ENCODE measurements at regions not wholly inside any gene's neighbourhood (a gene's known extent, or its start where the extent isn't known, plus 50 kb on each side); places are given as distances from the start of the nearest gene placed in this dataset.
"Not testable (repeated sequence)": the region's sequence is repeated elsewhere in the genome, so short reads cannot be mapped to it uniquely, and the experiment has no call there.

- no peak for DNase-seq (ENCODE audit: low spot score)
Observed at GRCh38 chr2:236991874-236992273, 93.8 kb upstream of the COPS8 start.

DNA sequence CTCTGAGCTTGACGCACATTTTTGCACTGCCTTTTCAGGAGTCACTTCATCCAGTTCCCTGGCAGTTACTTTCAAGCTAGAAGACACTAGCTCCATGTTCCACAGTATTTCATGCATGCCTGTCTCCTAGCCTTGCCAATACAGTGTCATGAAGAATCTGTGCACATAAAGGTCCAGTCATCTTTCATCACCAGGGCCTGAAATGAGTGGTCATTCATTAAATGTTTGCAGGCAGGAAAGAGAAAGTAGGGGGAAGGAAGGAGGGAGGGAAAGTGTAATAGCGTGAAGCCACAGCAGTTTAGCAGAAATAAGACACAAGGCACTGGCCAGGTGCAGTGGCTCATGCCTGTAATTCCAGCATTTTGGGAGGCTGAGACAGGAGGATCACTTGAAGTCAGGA is 92.4 kb upstream of the COPS8 start:
- no peak for DNase-seq (ENCODE audit: low spot score)

DNA sequence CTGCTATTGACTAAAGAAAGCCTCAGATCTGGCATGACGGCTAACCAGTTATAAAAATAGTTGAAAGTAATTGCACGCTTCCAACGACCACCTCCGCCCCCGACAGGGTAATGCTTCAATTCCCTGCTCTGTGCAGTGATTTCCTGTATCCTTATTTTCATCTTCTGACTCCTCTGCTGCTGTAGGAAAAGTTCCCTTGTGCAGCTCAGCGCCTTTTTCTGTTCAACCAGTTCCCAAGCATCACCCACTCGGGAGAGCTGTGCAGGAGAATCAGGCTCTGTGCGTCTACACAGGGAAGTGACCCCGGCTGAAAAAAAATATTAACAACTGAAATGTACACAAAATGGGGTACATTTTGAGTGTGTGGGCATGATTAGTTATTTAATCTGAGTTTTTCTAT is 91.3 kb upstream of the COPS8 start:
- no peak for DNase-seq (ENCODE audit: low spot score)

DNA sequence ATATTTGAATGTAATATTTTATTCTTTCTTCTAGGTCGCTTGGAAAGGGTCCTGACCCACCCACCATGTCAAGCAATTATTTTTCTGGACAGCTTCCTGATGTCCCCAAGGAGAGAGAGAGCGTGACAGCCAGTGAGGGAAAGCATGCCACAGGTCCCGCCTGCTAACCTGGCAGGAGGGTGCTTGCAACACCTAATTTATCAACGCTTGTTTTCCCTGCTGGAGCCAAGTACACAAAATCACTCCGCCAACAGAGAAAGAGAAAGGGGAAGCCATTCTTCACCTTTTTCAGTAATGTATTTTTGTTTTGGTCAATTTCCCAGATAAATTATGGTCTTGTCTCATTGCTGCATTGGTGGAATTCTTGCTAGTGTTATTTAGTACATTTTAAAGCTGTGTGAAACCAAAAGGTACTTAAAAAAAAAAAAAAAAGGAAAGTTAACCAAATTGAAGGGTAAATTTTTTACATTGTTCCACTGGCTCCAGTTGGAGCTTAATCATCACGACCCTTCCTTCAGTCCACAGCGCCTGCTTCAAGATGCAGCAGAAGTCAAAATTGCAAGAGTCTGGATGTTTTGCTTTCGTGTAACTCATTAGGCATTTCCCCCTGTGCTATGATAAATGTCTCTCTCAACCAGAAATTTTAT is 88.5 kb upstream of the COPS8 start:
- DNase-seq (ENCODE audit: low spot score), result no peak

- DNase-seq (ENCODE audit: low spot score), result no peak
Observed at GRCh38 chr2:236998236-236998635, 87.5 kb upstream of the COPS8 start.

- no peak for DNase-seq (ENCODE audit: low spot score)
Observed at GRCh38 chr2:236998758-236999157, 86.9 kb upstream of the COPS8 start.

DNA sequence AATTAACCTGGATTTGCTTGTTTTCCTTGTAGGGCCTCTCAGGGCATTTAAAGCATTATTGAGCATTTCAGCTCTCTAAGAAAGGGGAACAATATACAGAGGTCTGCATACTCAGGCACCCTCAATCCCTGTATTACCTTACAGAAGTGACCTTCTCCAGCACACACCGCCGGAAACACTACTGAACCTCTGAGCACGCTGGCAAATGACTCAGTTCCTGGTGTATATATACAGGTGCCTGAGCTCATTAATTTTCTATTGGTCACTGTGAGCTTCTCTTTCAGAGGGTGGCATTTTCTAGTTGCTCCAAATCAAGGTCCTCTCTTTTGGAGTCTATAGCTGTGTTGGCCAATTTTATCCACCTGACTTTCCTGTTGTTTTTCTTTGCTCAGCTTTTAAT is 85.2 kb upstream of the COPS8 start:
- no peak for DNase-seq (ENCODE audit: low spot score)

- DNase-seq (ENCODE audit: low spot score), result not testable (repeated sequence)
Observed at GRCh38 chr2:237005341-237005740, 80.3 kb upstream of the COPS8 start.

- DNase-seq (ENCODE audit: low spot score), result no peak
Observed at GRCh38 chr2:237011206-237011795, 74.4 kb upstream of the COPS8 start.

- no peak for DNase-seq (ENCODE audit: low spot score)
Observed at GRCh38 chr2:237012004-237012403, 73.7 kb upstream of the COPS8 start.

DNA sequence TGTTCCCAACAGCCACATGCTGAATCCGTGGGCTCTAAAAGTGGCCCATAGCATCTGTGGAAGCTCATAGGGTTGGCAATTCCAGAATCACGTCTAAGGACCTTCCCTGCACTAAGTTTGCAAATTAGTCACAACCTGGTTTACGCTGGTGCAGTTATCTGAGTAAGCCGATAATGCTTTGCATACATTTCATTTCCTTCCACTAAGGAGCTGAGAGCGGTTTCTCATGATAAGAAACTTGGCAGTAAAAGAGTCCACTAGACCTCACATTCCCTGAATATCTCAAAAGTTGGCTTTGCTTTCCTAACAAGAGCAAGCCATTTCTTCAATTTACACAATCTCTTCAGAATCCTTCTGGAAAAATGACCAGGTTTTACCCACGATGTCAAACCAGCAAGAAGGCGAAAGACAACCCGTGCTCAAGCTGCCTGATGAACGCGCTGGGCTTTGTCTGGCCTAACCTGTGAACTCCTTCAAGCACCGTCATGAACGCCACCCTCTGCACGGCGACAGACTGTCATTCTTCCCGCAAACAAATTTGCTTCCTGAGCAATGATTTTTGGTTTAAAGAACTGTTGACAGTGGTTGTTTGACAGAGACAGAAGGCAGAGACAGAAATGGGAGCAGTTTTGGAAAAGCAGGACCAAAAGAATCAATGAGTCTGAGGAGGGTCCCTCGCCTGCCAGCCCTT is 73.0 kb upstream of the COPS8 start:
- DNase-seq (ENCODE audit: low spot score), result no peak

GRCh38 chr2:237016121-237016915 is 69.4 kb upstream of the COPS8 start:
- no peak for DNase-seq (ENCODE audit: low spot score)

DNA sequence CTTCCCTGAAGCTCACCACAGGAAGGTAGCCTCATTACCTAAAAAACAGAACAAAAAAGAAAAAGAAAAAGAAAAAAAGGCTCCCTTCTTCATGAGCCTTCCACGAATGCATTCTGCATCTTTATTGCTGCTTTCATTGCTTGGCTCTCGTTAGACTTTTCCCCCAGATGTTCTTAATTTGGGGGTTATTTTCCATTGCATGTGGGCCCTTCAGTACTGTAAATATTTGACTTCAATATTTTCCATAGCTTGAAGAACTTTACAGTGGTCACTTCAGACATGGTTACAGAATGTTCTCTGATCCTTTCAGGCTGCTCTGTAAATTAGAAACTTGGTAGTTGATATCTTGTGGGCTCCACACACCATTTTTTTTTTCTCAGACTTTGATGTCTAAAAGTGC is 65.6 kb upstream of the COPS8 start:
- DNase-seq (ENCODE audit: low spot score), result no peak

GRCh38 chr2:237022533-237022932 is 63.2 kb upstream of the COPS8 start:
- DNase-seq (ENCODE audit: low spot score), result no peak

- no peak for DNase-seq (ENCODE audit: low spot score)
Observed at GRCh38 chr2:237024255-237024654, 61.4 kb upstream of the COPS8 start.

- DNase-seq (ENCODE audit: low spot score), result no peak
Observed at GRCh38 chr2:237025090-237025865, 60.4 kb upstream of the COPS8 start.

GRCh38 chr2:237026981-237027711 is 58.5 kb upstream of the COPS8 start:
- peak; percentile 73 for DNase-seq (ENCODE audit: low spot score)

DNA sequence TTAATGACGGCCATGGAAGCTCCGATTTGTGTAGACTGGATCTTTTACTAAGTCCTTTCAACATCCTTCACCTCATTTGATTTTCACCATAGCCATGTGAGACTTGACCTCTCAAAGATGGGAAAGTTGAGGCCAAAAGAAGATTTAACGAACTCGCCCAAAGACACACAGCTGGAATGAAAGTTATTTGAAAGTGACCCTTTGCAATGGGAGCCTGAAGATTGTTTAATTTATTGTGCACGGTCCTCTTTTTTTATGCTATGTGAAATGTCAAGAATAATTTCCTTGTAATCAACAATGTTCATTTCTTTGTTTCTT is 58.0 kb upstream of the COPS8 start:
- no peak for DNase-seq (ENCODE audit: low spot score)

DNA sequence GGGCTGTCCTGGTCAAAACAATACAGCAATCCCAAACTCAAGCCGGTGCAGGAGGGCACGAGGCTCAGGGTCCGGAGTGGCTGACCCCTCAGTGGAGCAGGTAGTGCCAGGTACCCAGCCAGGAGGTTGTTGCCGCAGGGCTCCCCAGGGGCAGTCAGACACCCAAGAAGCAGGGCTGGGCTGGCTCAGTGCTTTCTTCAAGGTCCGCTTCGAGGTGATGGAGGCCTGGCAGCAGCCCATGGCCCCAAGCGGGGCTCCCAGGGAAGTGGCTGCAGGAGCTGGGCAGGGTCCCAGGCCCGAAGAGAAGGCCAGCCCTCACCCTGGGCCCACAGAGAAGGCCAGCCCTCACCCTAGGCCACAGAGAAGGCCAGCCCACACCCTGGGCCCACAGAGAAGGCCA is 55.3 kb upstream of the COPS8 start:
- DNase-seq (ENCODE audit: low spot score), result no peak

DNA sequence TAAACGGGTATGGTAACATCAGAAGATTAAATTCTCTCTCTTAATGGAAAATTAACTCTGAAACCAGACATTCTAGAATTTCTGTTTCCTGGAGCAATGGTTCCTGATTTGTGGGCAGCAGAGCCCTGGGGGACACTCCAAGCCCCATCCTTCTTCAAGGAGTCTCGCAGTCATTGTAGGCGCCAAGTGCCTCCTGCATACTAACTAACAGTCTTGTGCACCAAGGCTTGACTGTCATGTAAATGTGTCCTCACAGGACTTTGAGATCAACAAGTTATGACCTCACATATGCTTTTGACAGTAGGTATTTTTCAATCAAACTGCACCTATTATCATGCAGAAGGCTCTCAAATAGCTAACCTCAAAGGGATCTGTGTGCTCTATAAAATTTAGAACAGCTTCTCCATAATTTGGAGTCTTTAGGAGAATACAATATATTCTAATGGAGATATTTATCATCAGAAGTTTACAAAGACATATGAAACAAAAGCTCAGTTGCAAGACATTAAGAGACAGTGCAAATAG is 52.1 kb upstream of the COPS8 start:
- no peak for DNase-seq (ENCODE audit: low spot score)

DNA sequence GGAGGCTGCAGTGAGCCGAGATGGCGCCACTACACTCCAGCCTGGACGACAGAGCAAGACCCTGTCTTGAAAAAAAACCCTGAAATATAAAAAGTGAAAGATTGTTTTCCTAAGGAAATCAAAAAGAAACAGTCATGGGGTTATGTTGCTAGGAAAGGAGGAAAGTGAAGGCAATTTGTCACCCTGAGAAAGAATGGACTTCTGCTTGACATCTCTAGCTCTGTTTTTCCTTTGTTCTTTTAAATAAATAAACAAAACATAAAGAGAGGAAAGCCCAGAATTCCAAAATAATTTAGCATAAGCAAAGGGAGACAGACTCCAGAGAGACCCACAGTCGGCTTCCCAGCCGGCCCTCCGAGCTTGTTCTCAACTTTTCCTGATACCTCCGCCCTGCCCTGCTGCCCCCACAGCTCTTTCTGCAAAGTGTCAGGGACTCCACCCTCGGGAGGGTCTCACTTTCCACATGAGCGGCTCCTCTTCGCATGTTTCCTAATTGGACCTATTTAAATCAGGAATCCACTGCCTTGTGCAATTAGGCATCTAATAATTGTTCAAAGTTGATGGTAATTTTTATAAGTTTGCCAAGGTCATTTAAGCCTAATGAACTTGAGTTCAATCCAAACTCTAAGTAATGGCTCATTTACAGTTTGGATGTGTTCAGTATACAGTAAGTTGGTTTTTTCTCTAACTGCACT is 49.8 kb upstream of the COPS8 start:
- no peak for DNase-seq (ENCODE audit: low spot score)

Measured in cerebellar cortex (tissue), 1 donor.